Natural killer cell (primary cell): ENCODE measurements at regions not wholly inside any gene's neighbourhood (a gene's known extent, or its start where the extent isn't known, plus 50 kb on each side); places are given as distances from the start of the nearest gene placed in this dataset.

Source experiments
- ATAC-seq, 3 donors: fragments of 150-1000 bp in 2 of 3; fragments of 200-7000 bp in 1 of 3; cut with Tn5 transposase; 1 replicate in 1 of 3; 2 replicates in 2 of 3; pipeline ENCODE4 v1.10.0; 2021; ENCODE audit warnings: mild to moderate bottlenecking in 2 of 3, moderate library complexity in 2 of 3
- DNase-seq, 2 donors: peaks; one replicate each; pipeline versions ENCODE4 v3.0.0 to v3.0.0-alpha.2; 2013 to 2021; ENCODE audit warnings: mixed read lengths in 1 of 2
- H3K27ac ChIP-seq: one replicate; pipeline ENCODE4 v1.5.1; 2013; ENCODE audit warnings: mild to moderate bottlenecking, low read length
- H3K27me3 ChIP-seq: one replicate; pipeline ENCODE4 v1.6.1; 2013; ENCODE audit warnings: low read length; ENCODE audit not compliant: control insufficient read depth, insufficient read depth
- H3K36me3 ChIP-seq: one replicate; pipeline ENCODE4 v1.6.1; 2013; ENCODE audit warnings: low read length; ENCODE audit not compliant: control insufficient read depth, insufficient read depth
- H3K4me1 ChIP-seq: one replicate; pipeline ENCODE4 v1.6.1; 2013; ENCODE audit warnings: low read length; ENCODE audit not compliant: control insufficient read depth, insufficient read depth
- H3K4me3 ChIP-seq: one replicate; pipeline ENCODE4 v1.5.1; 2013; ENCODE audit warnings: low read length
- H3K9me3 ChIP-seq: one replicate; pipeline ENCODE4 v1.6.1; 2013; ENCODE audit warnings: low read length; ENCODE audit not compliant: control insufficient read depth, insufficient read depth
- H3K27ac Mint-ChIP-seq, 2 donors: one replicate each; pipeline ENCODE4 v1.8.0; 2022; ENCODE audit warnings: mild to moderate bottlenecking in 2 of 2, mixed read lengths in 2 of 2, moderate library complexity in 1 of 2
- H3K27me3 Mint-ChIP-seq, 2 donors: one replicate each; pipeline ENCODE4 v1.8.0; 2022; ENCODE audit warnings: low read depth in 2 of 2, mixed read lengths in 2 of 2
- H3K36me3 Mint-ChIP-seq: one replicate; pipeline ENCODE4 v1.8.0; 2022; ENCODE audit warnings: mixed read lengths
- H3K4me1 Mint-ChIP-seq, 2 donors: one replicate each; pipeline ENCODE4 v1.8.0; 2022; ENCODE audit warnings: mixed read lengths in 2 of 2
- H3K4me3 Mint-ChIP-seq: one replicate; pipeline ENCODE4 v1.8.0; 2022; ENCODE audit warnings: mild to moderate bottlenecking, moderate library complexity, mixed read lengths
- H3K9me3 Mint-ChIP-seq, 2 donors: one replicate each; pipeline ENCODE4 v1.8.0; 2022; ENCODE audit warnings: mixed read lengths in 2 of 2
- CTCF ChIP-seq: fragments of 200-600 bp; IDR thresholded peaks from one replicate; pipeline ENCODE4 v1.8.0; 2022; ENCODE audit warnings: antibody characterized with exemption
- WGBS: methylation state at CpG from one replicate; pipeline ENCODE4 v1.1.7; 2013; ENCODE audit warnings: missing lambda C conversion rate; ENCODE audit not compliant: insufficient coverage; 5-methylcytosine and 5-hydroxymethylcytosine counted together
- intact Hi-C: fragments of 100-400 bp; cut with micrococcal nuclease; formaldehyde crosslinking; loops from one replicate; pipeline ENCODE4 v1.14.2; 2022

GRCh38 chr2:47641366-47641765 lies 70.6 kb upstream of the KCNK12 start:
- WGBS = 71% methylated on average over 1 of the region's 2 CpGs
- no peak for DNase-seq
- intact Hi-C loops = no loop called here
- H3K27me3 ChIP-seq = no peaks in the 10 kb centered on the region
- no peak overlapping the region for H3K4me3 ChIP-seq
- no peaks in the 10 kb centered on the region for H3K4me1 ChIP-seq
- Mint-ChIP-seq H3K27me3 (peaks cover 13 to 14% of the 10 kb centered on the region in 2 donors), H3K9me3 (no peaks in the 10 kb centered on the region), H3K4me3 (no peak overlapping the region), H3K36me3 (no peaks in the 10 kb centered on the region), H3K27ac (no peak overlapping the region), H3K4me1 (no peaks in the 10 kb centered on the region)
- no peak overlapping the region for H3K27ac ChIP-seq
- no peak for TF ChIP-seq CTCF
- H3K36me3 ChIP-seq = no peaks in the 10 kb centered on the region
- no peaks in the 10 kb centered on the region for H3K9me3 ChIP-seq
- no peak for ATAC-seq

GRCh38 chr2:47640356-47640755 lies 69.6 kb upstream of the KCNK12 start:
- H3K4me1 Mint-ChIP-seq = no peaks in the 10 kb centered on the region
- Histone ChIP-seq H3K4me3 (no peak overlapping the region), H3K9me3 (no peaks in the 10 kb centered on the region), H3K27ac (no peak overlapping the region), H3K4me1 (no peaks in the 10 kb centered on the region), H3K36me3 (no peaks in the 10 kb centered on the region), H3K27me3 (no peaks in the 10 kb centered on the region)
- no peaks in the 10 kb centered on the region for H3K9me3 Mint-ChIP-seq
- H3K36me3 Mint-ChIP-seq = no peaks in the 10 kb centered on the region
- WGBS = 90% methylated on average over 3 of the region's 3 CpGs
- H3K27ac Mint-ChIP-seq = no peak overlapping the region
- intact Hi-C loops = no loop called here
- ATAC-seq (no peak), DNase-seq (no peak)
- no peak overlapping the region for H3K4me3 Mint-ChIP-seq
- peaks cover 13 to 14% of the 10 kb centered on the region in 2 donors for H3K27me3 Mint-ChIP-seq
- TF ChIP-seq CTCF = no peak

GRCh38 chr2:47639467-47639866 lies 68.7 kb upstream of the KCNK12 start:
- Histone ChIP-seq H3K4me3 (no peak overlapping the region), H3K36me3 (no peaks in the 10 kb centered on the region), H3K27me3 (no peaks in the 10 kb centered on the region), H3K27ac (no peak overlapping the region), H3K4me1 (no peaks in the 10 kb centered on the region), H3K9me3 (no peaks in the 10 kb centered on the region)
- Mint-ChIP-seq H3K27me3 (peaks cover 13 to 14% of the 10 kb centered on the region in 2 donors), H3K36me3 (no peaks in the 10 kb centered on the region), H3K27ac (no peak overlapping the region), H3K4me3 (no peak overlapping the region), H3K4me1 (no peaks in the 10 kb centered on the region), H3K9me3 (no peaks in the 10 kb centered on the region)
- DNase-seq (no peak), ATAC-seq (no peak)
- TF ChIP-seq CTCF = no peak
- intact Hi-C loops = no loop called here
- 87% methylated on average over 4 of the region's 4 CpGs for WGBS

- Mint-ChIP-seq H3K4me3 (no peak overlapping the region), H3K27me3 (peaks cover 13 to 14% of the 10 kb centered on the region in 2 donors), H3K4me1 (no peaks in the 10 kb centered on the region), H3K9me3 (no peaks in the 10 kb centered on the region), H3K36me3 (no peaks in the 10 kb centered on the region), H3K27ac (no peak overlapping the region)
- TF ChIP-seq CTCF = no peak
- Histone ChIP-seq H3K36me3 (no peaks in the 10 kb centered on the region), H3K9me3 (no peaks in the 10 kb centered on the region), H3K27ac (no peak overlapping the region), H3K4me3 (no peak overlapping the region), H3K4me1 (no peaks in the 10 kb centered on the region), H3K27me3 (no peaks in the 10 kb centered on the region)
- no peak for ATAC-seq
- 97% methylated on average over 2 of the region's 2 CpGs for WGBS
- DNase-seq = no peak
- intact Hi-C loops = no loop called here
Observed at GRCh38 chr2:47638430-47638829, 67.6 kb upstream of the KCNK12 start.
